Jurkat, Clone E6-1 (cell line): ENCODE measurements at regions not wholly inside any gene's neighbourhood (a gene's known extent, or its start where the extent isn't known, plus 50 kb on each side); places are given as distances from the start of the nearest gene placed in this dataset.

Experiments
- DNase-seq: peaks from one replicate; pipeline ENCODE4 v3.0.0-alpha.2; 2011; ENCODE audit warnings: low read depth, low spot score
- H3K4me3 ChIP-seq: 2 replicates; pipeline ENCODE4 v1.5.1; 2011; ENCODE audit warnings: mild to moderate bottlenecking, low read length, control low read depth, moderate library complexity

DNA sequence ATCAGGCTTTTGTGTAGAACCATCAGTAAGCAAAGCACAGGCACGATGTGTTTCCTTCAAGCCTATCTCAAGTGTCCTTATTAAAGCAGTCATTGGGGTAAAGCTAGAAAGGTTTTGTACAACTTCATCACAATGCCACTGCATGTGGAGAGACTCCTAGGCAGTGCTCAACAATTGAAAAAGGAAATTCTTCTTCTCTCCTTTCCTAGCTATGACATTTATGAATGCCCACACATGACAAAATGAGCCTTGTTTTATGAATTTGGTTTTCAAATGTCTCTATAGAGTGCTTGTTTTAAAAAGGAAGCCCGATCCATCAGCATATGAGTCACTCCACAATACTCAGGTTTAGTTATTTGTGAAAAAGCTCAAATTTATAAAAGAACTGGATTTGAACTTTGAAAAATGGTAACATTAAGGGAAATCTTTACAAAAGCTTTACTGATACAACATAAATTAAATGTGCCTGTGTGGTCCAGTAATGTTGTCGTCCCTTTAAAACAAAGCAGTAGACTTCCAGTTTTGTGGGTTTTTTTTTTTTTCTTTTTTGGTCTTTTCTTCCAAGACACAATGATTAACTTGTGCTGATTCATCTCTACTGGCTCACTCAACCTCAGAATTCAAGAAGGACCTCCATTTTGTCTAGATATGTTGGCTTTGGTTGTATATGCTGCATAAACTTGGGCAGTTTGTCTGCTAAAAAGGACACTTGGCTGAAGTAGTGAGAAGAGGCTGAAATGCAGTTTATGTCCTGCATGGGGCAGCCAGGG lies 273.8 kb downstream of the GASK1B start:
- H3K4me3 ChIP-seq = no peak overlapping the region
- DNase-seq = no peak

DNA sequence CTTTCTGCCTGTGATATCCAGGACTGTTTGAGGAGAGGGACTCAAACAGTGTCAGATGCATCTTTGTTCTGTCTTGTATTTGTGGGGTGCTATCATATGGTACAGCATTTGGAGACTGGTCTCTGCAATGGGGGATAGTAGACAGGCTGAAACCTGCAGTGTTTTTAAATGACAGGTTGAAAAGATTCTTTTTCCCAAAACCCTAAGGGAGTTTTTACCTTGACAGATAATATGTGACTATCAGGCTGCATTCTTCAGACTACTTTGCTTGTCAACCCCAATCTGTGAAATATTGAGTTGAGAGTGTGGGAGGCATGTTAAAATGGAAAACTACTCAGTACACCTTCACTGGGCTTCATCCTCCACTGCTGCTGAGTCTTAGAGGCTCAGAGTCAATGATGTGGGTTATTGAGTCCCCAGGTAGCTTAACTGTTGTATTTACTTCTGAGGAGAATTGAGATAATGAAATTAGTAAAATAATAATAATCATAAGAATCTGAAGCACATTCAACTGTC lies 274.9 kb downstream of the GASK1B start:
- H3K4me3 ChIP-seq = no peak overlapping the region
- no peak for DNase-seq

DNA sequence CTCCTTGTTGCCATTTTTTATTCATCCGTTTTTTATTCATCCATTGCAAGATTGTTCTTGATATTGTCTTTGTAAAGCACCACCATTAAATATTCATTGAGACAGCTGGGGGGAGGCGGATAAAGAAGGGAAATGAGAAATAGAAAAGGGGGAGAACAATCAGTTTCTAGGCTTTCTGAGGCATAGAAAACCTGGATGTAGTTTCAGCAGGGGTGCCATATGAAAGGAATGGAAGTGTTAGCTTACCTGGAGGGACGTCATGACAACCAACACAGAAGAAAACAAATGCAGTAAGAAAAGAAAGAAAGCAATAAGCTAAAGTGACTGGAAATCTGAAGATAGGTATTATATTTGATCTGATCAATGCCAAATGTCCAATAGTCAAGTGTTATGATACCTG lies 276.1 kb downstream of the GASK1B start:
- DNase-seq = no peak

DNA sequence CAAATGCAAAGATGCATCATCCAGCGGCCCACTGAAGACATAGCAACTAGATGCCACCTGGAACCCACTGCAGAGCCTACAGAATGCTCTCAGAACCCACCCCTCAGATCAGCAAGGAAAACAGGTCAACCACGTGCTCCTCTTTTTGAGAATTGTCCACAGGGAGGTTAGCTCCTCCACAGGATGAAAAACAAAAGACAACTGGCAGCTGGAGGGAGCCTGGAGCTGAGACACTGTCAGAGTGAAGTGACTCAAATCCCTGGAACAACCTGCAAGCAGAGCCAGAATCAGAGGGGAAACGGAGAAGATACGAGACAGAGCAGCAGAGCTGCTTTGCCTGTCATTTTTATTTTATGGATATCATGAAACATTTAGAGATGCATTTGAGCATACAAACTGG lies 277.6 kb downstream of the GASK1B start:
- no peak overlapping the region for H3K4me3 ChIP-seq
- DNase-seq = no peak

More for the DNA sequence above, 276.1 kb downstream of the GASK1B start:
- no peak overlapping the region for H3K4me3 ChIP-seq

DNA sequence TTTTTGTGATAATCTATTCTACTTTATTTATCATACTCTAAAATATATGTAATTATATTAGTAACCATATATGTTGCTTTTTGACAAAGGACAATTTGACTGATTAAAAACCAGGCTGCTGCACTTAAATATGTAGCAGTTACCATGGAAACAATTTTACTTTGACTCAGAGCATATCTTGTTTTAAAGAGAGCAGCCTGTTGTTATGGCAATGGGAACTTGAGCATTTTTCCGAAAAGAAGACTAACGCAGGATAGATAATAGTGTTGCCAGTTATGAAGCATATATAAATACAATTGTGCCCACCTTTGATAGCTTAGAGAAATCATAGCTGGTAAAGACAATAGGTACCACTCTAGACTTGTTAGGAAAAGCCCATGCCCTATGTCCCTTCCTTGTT lies 283.0 kb downstream of the GASK1B start:
- DNase-seq = no peak

DNA sequence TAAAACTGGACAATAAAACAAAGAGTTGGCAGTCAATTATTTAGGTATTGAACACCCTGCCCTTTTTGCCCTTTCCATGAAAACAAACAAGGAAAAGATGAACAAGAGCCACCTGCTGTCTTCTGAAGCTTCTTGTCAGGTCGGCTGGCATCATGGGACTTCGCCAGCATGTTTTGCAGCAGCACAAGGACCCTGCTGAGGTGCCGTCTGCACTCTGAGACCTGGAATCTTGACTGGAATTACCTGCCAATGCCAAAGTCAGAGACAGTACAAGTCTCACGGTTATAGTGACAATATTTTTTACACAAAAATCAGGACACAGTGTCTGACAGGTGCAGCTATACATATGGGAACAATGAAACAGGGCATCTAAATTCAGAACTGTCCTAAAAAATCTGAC lies 284.5 kb downstream of the GASK1B start:
- H3K4me3 ChIP-seq = no peak overlapping the region
- no peak for DNase-seq

More for the DNA sequence above, 283.0 kb downstream of the GASK1B start:
- no peak overlapping the region for H3K4me3 ChIP-seq

DNA sequence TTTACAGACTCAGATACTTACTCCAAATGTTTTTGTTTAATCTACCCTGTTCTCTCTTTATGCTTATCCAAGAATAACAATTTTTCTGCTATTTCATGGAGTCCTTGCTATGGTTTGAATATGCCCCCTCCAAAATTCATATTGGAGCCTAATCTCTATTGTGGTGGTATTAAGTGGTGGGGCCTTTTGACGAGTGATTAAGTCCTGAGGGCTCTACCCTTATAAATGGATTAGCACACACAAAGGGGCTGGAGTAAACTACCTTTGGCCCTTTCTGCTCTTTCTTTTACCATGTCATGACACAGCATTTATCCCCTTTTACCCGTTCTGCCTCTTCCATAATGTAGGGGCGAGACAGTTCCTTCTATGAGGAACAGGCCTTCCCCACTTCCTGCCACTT lies 285.5 kb downstream of the GASK1B start:
- no peak for DNase-seq
- no peak overlapping the region for H3K4me3 ChIP-seq

DNA sequence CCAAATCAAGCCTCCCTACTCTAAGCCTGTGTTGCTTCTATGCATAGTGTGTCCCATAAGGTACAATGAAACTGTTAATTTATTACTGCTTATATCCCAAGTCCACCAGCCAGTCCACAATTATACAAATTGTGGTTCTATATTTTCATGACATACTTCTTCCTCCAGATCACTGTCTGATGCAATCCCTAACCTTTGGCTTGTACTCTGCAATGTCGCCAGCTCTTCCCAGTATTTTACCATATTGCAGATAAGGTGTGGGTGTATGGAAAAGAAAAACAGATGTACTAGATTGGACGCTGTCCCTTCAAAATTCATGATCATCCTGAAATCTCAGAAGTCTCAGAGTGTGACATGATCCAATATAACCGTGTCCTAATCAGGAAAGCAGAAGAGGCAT lies 286.2 kb downstream of the GASK1B start:
- H3K4me3 ChIP-seq = no peak overlapping the region
- no peak for DNase-seq

DNA sequence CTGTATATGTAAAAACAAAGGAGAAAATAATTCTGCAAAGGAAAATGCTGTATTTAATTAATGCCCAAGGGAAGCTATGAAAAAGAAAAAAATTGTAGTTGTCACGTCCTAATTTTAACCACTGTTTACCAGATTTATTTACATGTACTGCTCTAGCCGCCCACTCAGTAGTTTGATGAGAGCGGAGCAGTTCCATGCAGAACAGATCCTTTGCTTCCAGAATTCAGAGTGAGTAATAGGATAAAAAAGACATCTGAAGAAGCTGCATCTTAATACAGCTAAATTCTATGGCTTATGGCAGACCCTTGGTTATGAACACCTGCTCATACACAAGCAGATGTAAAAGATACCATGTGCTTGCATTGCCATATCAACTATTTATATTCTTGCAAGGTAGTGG lies 287.0 kb downstream of the GASK1B start:
- DNase-seq = no peak
- H3K4me3 ChIP-seq = no peak overlapping the region

DNA sequence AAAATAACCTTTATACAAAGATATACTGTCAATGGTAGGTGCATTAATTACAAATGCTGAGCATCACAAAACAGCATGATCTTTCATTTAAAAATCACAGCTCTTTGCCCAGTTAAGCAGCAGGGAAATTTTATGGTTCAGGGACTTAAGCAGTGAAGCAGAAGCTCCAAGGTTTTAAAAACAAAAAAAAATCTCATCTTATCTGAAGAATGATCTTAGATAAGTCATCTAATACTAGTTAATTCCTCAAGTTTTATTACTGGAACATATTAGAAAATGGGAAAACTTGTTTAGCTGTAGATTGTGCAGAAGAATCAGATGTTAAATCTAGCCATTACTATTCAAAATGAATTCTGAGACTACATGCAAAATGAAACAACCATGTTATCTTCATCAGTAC lies 289.9 kb downstream of the GASK1B start:
- H3K4me3 ChIP-seq = no peak overlapping the region
- DNase-seq = no peak

DNA sequence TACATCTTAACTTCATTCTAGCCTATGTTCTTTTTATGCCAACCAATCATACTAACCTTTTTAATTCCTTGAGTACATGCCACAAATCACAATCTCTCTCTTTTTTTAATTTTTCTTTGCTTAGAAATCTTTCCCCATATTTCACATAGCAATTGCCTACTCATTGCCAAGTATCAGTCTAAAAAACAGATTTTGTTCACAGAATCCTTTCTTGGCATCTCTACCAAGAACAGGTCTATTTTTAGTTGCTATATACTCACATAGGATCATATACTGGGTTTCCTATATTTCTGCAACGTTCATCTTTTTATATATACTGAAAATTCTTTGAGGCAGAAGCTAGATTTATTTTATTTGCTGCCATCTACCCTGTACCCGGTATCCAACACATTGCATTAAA lies 292.1 kb downstream of the GASK1B start:
- H3K4me3 ChIP-seq = no peak overlapping the region

DNA sequence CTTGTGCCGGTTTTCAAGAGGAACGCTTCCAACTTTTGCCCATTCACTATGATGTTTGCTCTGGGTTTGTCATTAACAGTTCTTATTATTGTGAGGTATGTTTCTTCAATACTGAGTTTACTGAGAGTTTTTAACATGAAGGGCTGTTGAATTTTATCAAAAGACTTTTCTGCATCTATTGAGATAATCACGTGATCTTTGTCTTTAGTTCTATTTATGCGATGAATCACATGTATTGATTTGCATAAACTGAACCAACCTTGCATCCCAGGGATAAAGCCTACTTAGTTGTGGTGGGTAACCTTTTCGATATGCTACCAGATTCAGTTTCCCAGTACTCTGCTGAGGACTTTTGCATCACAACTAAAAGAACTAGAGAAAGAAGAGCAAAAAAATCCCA lies 318.0 kb downstream of the GASK1B start:
- no peak for DNase-seq
- H3K4me3 ChIP-seq = no peak overlapping the region

More for the DNA sequence above, 292.1 kb downstream of the GASK1B start:
- no peak for DNase-seq

DNA sequence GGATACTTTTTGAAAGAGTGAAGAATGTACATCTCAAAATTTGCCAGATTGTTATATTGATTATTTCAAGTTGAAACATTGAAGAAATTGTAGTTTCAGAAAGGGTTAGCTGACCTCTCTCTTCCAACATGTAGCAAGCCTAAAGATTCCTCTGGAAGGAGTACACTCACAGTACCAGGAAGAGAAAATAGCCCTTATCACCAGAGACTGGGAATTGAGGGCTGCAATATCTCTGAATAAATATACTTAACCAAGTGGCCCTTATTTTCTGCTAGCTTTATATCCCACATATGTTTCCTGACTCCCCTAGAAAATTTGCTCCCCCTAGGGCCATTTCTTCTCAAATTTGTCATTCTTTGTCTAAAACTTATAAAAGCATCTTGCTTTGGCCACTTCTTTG lies 332.2 kb downstream of the GASK1B start:
- no peak for DNase-seq
- H3K4me3 ChIP-seq = no peak overlapping the region

DNA sequence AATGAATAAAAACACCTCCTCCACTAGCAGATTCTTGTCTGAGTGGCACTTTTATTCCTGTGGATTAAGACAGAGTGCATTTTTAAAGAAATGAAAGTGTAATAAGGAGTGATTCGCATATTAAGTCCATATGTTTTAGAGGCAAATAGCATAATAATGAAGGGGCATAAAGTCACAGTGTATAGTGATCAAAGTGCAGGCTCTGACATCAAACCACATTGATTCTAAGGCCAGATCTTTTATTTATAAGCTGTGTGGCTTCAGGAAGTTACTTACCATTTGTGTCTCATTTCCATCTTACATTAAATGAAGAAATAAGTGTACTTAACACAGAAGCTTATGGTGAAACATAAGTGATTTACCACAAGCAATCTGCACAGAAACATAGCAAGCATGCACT lies 332.8 kb downstream of the GASK1B start:
- DNase-seq = no peak
- H3K4me3 ChIP-seq = no peak overlapping the region

DNA sequence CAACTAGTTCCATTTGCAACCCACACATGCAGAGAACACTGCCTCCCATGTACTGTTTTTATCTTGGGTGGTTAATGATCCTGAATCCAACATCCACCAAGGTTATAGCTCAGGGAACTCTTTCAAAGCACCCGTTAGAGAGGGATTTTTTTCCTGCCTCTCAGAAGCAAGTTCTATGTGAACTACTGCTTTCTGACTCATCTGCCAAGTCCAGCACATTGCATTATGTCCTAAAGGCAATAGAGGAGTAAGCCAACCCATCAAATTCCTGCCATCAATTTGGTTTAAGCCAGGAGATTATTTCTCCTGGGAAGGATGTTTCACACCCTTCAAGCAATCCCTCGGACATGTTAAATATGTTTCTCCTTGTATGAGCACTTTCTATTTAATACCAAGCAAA lies 334.5 kb downstream of the GASK1B start:
- DNase-seq = no peak
- no peak overlapping the region for H3K4me3 ChIP-seq

DNA sequence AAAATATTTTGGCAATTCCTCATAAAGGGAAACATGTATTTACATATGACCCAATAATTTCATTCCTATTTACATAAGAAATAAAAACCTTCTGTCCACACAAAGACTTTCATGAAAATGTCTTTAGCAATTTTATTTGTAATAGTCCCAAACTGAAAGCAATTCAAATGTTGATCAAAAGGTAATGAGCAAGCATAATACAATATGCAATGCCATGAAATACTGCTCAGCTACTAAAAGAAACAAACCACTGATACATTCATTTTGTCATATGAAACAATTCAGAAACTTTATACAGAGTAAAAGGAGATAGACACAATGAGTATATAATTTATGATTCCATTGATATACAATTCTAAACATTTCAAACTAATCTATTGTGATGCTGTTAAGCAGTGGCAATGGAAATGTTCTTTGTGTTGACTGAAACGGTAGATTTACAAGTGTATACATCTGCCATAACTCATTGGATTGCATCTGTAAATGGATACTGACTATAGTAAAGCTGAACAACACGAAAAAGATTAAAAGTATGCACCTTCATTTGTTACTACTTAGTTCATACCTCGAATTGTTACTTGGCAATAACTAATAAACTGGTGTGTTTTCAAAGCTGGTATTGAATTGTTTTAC lies 335.6 kb downstream of the GASK1B start:
- no peak overlapping the region for H3K4me3 ChIP-seq
- no peak for DNase-seq

DNA sequence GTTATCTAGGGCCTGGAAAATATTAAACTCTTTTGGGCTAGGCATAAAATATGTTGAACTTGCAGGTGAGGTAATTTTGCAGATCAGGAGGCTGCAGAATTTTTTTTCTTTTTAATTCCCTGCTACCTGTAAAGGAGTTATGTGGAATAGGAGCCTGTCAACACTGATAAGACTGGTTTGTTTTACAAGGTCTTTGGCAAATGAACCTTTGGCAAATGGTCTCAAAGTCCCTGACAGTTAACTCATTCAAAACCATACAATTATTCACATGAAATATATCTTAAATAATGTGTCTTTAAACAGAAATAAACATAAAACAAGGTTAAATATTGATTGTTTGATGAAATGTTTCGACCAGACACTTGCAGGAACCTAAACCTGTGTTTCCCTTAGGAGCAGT lies 340.2 kb downstream of the GASK1B start:
- H3K4me3 ChIP-seq = no peak overlapping the region

DNA sequence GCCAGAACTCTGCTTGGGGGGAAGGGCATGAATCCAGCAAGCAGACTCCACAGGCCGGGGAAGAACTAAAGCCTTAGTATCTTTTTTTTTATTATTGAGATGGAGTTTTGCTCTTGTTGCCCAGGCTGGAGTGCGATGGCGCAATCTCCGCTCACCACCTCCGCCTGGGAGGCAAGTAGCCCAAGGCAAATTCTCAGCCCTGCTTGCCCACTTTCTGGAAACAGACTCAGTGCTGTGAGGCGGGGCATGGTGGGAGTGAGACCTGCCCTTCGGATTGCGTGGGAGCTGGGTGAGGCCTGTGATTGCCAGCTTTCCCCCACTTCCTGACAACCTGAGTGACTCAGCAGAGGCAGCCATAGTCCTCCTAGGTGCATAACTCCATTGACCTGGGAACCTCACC lies 348.8 kb downstream of the GASK1B start:
- H3K4me3 ChIP-seq = no peak overlapping the region
- no peak for DNase-seq

More for the DNA sequence above, 340.2 kb downstream of the GASK1B start:
- DNase-seq = no peak

DNA sequence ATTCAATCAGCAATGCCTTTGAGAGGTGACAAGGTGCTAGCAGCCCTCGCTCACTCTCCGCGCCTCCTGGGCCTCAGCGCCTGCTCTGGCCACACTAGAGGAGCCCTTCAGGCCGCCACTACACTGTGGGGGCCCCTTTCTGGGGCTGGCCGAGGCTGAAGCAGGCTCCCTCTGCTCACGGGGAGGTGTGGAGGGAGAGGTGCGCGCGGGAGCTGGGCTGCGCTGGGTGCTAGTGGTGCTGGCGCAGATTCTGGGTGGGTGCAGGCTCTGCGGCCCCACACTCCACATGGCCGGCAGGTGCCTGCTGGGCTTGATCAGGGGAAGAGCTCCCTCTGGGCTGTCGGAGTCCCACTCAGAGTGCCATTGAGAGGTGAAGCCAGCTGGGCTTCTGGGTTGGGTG lies 351.0 kb downstream of the GASK1B start:
- H3K4me3 ChIP-seq = no peak overlapping the region
- no peak for DNase-seq

DNA sequence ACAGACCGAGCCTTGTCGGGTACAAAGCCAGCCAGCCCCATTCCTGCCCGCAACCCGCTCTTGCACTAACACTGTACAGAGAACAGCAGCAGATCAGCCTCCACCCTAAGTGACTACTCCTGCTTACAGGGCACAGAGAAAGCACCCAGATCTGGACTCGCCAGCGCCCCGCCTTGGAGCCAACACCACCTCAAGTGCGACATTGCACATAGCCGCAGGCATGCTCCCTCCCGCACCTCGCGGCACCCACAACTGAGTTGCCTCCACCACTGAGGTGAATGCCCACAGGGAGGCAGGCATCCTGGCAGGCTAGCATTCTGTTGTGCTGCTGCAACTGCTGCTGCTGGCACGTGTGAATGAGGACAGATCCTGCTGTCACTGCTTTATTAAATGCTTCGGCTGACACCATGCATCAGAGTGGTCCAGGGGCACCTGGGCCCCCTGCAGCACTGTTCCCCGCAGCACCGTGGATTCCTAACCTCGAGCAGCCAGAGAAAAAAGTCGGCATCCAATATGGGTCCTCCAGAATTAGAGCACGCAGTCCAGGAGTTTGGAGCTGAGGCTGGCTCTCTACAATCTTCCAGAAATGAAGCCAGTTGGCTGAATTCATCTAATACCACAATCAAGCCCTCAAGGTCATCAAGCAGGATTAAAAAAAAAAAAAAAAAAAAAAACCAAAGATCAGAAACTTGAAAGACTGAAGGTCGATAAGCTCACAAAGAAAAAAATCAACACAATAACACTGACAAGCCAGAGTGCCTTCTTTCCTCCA lies 352.9 kb downstream of the GASK1B start:
- no peak overlapping the region for H3K4me3 ChIP-seq
- no peak for DNase-seq
